ENCODE measurements at regions not wholly inside any gene's neighbourhood (a gene's known extent, or its start where the extent isn't known, plus 50 kb on each side); places are given as distances from the start of the nearest gene placed in this dataset.

GRCh38 chr12:34204830-34205285 lies 182.6 kb downstream of the ALG10 start:
- H3K4me1 ChIP-seq (ENCODE audit: control insufficient read depth, insufficient read depth, low read length), result no peaks in the 10 kb centered on the region
- WGBS (ENCODE audit: insufficient coverage, insufficient replicate concordance, low lambda C conversion rate, missing lambda C conversion rate), result 26% methylated on average over 12 of the region's 12 CpGs
- FAIRE-seq, result no peak
- no peak for DNase-seq (ENCODE audit: low read depth, low spot score)
- BruUV-seq (replicated peaks), result no TSS peak
- intact Hi-C loops (cut with micrococcal nuclease; ENCODE audit: unreplicated experiment) (no loop called here), in situ Hi-C loops (cut with MboI) (no loop called here)
- H2AFZ ChIP-seq (ENCODE audit: control insufficient read depth, low read depth, low read length), result no peak overlapping the region
- SMC1A ChIA-PET (ENCODE audit: uncharacterized antibody, unreplicated experiment), result no interaction called here
- POLR2A ChIA-PET, result no interaction called here
- H3K4me2 ChIP-seq (ENCODE audit: control insufficient read depth, insufficient read depth), result no peak overlapping the region
- H3K9me3 ChIP-seq (replicated peaks; ENCODE audit: control insufficient read depth, insufficient read depth, low read length), result no peaks in the 10 kb centered on the region; the same call in 2 of the 3 replicates
- no peak overlapping the region for H3K9ac ChIP-seq (ENCODE audit: control insufficient read depth, insufficient read depth, low read length)
- CTCF ChIA-PET, result no interaction called here
- RAD21 ChIA-PET (ENCODE audit: unreplicated experiment), result no interaction called here
- H3K27ac ChIP-seq (ENCODE audit: control insufficient read depth, insufficient read depth), result no peak overlapping the region
- no peaks in the 10 kb centered on the region for H3K27me3 ChIP-seq (replicated peaks in 1 of 2; ENCODE audit: control insufficient read depth in 2 of 2, insufficient read depth in 2 of 2, low read length in 1 of 2)
- no peak for ATAC-seq
- TF ChIP-seq ATF2 (IDR thresholded peaks at IDR 0.05; ENCODE audit: low read length) (no peak), DPF2 (IDR thresholded peaks at IDR 0.05) (no peak), PBX3 (IDR thresholded peaks at IDR 0.05; ENCODE audit: insufficient replicate concordance, low read depth, low read length) (no peak), PAX8 (IDR thresholded peaks at IDR 0.05) (no peak)
- no peaks in the 10 kb centered on the region for H3K79me2 ChIP-seq (ENCODE audit: control insufficient read depth, insufficient read depth, low read length)
- no peaks in the 10 kb centered on the region for H4K20me1 ChIP-seq (ENCODE audit: control insufficient read depth, insufficient read depth)
- no peaks in the 10 kb centered on the region for H3K36me3 ChIP-seq (ENCODE audit: control insufficient read depth in 2 of 2, insufficient read depth in 2 of 2, low read length in 1 of 2)
- no peak overlapping the region for H3K4me3 ChIP-seq

- H3K27ac ChIP-seq (ENCODE audit: control insufficient read depth, insufficient read depth), result no peak overlapping the region
- no peaks in the 10 kb centered on the region; the same call in 2 of the 3 replicates for H3K9me3 ChIP-seq (replicated peaks; ENCODE audit: control insufficient read depth, insufficient read depth, low read length)
- POLR2A ChIA-PET, result no interaction called here
- no peaks in the 10 kb centered on the region for H3K36me3 ChIP-seq (ENCODE audit: control insufficient read depth in 2 of 2, insufficient read depth in 2 of 2, low read length in 1 of 2)
- no peaks in the 10 kb centered on the region for H4K20me1 ChIP-seq (ENCODE audit: control insufficient read depth, insufficient read depth)
- intact Hi-C loops (cut with micrococcal nuclease; ENCODE audit: unreplicated experiment) (no loop called here), in situ Hi-C loops (cut with MboI) (no loop called here)
- H3K9ac ChIP-seq (ENCODE audit: control insufficient read depth, insufficient read depth, low read length), result no peak overlapping the region
- RAD21 ChIA-PET (ENCODE audit: unreplicated experiment), result no interaction called here
- no TSS peak for BruUV-seq (replicated peaks)
- no peaks in the 10 kb centered on the region for H3K79me2 ChIP-seq (ENCODE audit: control insufficient read depth, insufficient read depth, low read length)
- no peaks in the 10 kb centered on the region for H3K27me3 ChIP-seq (replicated peaks in 1 of 2; ENCODE audit: control insufficient read depth in 2 of 2, insufficient read depth in 2 of 2, low read length in 1 of 2)
- DNase-seq (ENCODE audit: low read depth, low spot score), result no peak
- no peak for FAIRE-seq
- H3K4me2 ChIP-seq (ENCODE audit: control insufficient read depth, insufficient read depth), result no peak overlapping the region
- SMC1A ChIA-PET (ENCODE audit: uncharacterized antibody, unreplicated experiment), result no interaction called here
- no peaks in the 10 kb centered on the region for H3K4me1 ChIP-seq (ENCODE audit: control insufficient read depth, insufficient read depth, low read length)
- H2AFZ ChIP-seq (ENCODE audit: control insufficient read depth, low read depth, low read length), result no peak overlapping the region
- H3K4me3 ChIP-seq, result no peak overlapping the region
- CTCF ChIA-PET, result no interaction called here
- no peak for ATAC-seq
- 86% methylated on average over 15 of the region's 24 CpGs for WGBS (ENCODE audit: insufficient coverage, insufficient replicate concordance, low lambda C conversion rate, missing lambda C conversion rate)
- TF ChIP-seq SMC3 (IDR thresholded peaks at IDR 0.05; ENCODE audit: borderline replicate concordance, low read length), result no peak
- no peak for TF ChIP-seq LARP7 (IDR thresholded peaks at IDR 0.05)
- no peak for TF ChIP-seq POU2F2 (IDR thresholded peaks at IDR 0.05; ENCODE audit: borderline replicate concordance, low read depth, low read length)
- no peak for TF ChIP-seq TCF7 (IDR thresholded peaks at IDR 0.05; ENCODE audit: borderline replicate concordance)
- no peak for TF ChIP-seq RAD51 (IDR thresholded peaks at IDR 0.05)
- no peak for TF ChIP-seq CEBPB (IDR thresholded peaks at IDR 0.05; ENCODE audit: borderline replicate concordance in 1 of 2, low read depth in 2 of 2, low read length in 2 of 2)
- no peak for TF ChIP-seq ZNF207 (IDR thresholded peaks at IDR 0.05; ENCODE audit: borderline replicate concordance)
- no peak for TF ChIP-seq ZBTB4 (CRISPR knock-in tag; IDR thresholded peaks at IDR 0.05)
- no peak for TF ChIP-seq BMI1 (IDR thresholded peaks at IDR 0.05; ENCODE audit: borderline replicate concordance)
Measured at GRCh38 chr12:34205401-34205800, 183.1 kb downstream of the ALG10 start.
